H9 (cell line): ENCODE measurements at regions not wholly inside any gene's neighbourhood (a gene's known extent, or its start where the extent isn't known, plus 50 kb on each side); places are given as distances from the start of the nearest gene placed in this dataset.
"Not testable (repeated sequence)": the region's sequence is repeated elsewhere in the genome, so short reads cannot be mapped to it uniquely, and the experiment has no call there.

Experiments
- DNase-seq: peaks from one replicate; pipeline ENCODE4 v3.0.0-alpha.2; 2017
- H2AFZ ChIP-seq: one replicate; pipeline ENCODE4 v1.6.1; 2013; ENCODE audit warnings: mild to moderate bottlenecking, low read length, control low read depth, moderate library complexity
- H2AK5ac ChIP-seq: 2 replicates; pipeline ENCODE4 v1.6.1; 2013; ENCODE audit warnings: low read length, control low read depth, mixed read lengths; ENCODE audit not compliant: insufficient read length
- H2BK120ac ChIP-seq: one replicate; pipeline ENCODE4 v1.6.1; 2013; ENCODE audit warnings: low read depth, mild to moderate bottlenecking, low read length, control low read depth, inconsistent platforms; ENCODE audit not compliant: poor library complexity, severe bottlenecking
- H2BK12ac ChIP-seq: 2 replicates; pipeline ENCODE4 v1.6.1; 2013; ENCODE audit warnings: low read length, control low read depth, mixed read lengths, low read depth; ENCODE audit not compliant: insufficient read length
- H2BK15ac ChIP-seq: 2 replicates; pipeline ENCODE4 v1.6.1; 2013; ENCODE audit warnings: low read depth, low read length, control low read depth
- H2BK20ac ChIP-seq: one replicate; pipeline ENCODE4 v1.6.1; 2013; ENCODE audit warnings: low read depth, mild to moderate bottlenecking, low read length, control low read depth, inconsistent platforms; ENCODE audit not compliant: poor library complexity, severe bottlenecking
- H2BK5ac ChIP-seq: 2 replicates; pipeline ENCODE4 v1.6.1; 2013; ENCODE audit warnings: low read length, control low read depth, mixed read lengths; ENCODE audit not compliant: insufficient read length
- H3K14ac ChIP-seq: 2 replicates; pipeline ENCODE4 v1.6.1; 2013; ENCODE audit warnings: low read length, control low read depth; ENCODE audit not compliant: insufficient read depth
- H3K18ac ChIP-seq: 2 replicates; pipeline ENCODE4 v1.6.1; 2013; ENCODE audit warnings: low read depth, mild to moderate bottlenecking, mixed read lengths, low read length, control low read depth; ENCODE audit not compliant: insufficient read length
- H3K23ac ChIP-seq: 2 replicates; pipeline ENCODE4 v1.6.1; 2013; ENCODE audit warnings: low read length, control low read depth, mixed read lengths, low read depth; ENCODE audit not compliant: insufficient read length
- H3K23me2 ChIP-seq: 2 replicates; pipeline ENCODE4 v1.6.1; 2013; ENCODE audit warnings: low read depth, mild to moderate bottlenecking, mixed read lengths, low read length, control low read depth; ENCODE audit not compliant: insufficient read length, poor library complexity, severe bottlenecking
- H3K27ac ChIP-seq: 2 replicates; pipeline ENCODE4 v1.5.1; 2013; ENCODE audit warnings: low read length, control low read depth, mixed read lengths, low read depth; ENCODE audit not compliant: insufficient read length
- H3K27me3 ChIP-seq: 2 replicates; pipeline ENCODE4 v1.6.1; 2013; ENCODE audit warnings: low read length, control low read depth, inconsistent platforms; ENCODE audit not compliant: insufficient read depth
- H3K4ac ChIP-seq: 2 replicates; pipeline ENCODE4 v1.6.1; 2013; ENCODE audit warnings: low read depth, mild to moderate bottlenecking, control low read depth, inconsistent platforms, low read length, moderate library complexity
- H3K4me1 ChIP-seq: 2 replicates; pipeline ENCODE4 v1.6.1; 2013; ENCODE audit warnings: low read length, control low read depth, inconsistent platforms; ENCODE audit not compliant: insufficient read depth
- H3K4me2 ChIP-seq: 2 replicates; pipeline ENCODE4 v1.6.1; 2013; ENCODE audit warnings: low read length, control low read depth, mixed read lengths; ENCODE audit not compliant: insufficient read length, insufficient read depth
- H3K56ac ChIP-seq: 2 replicates; pipeline ENCODE4 v1.6.1; 2013; ENCODE audit warnings: low read depth, mild to moderate bottlenecking, mixed read lengths, low read length, control low read depth; ENCODE audit not compliant: insufficient read length
- H3K79me1 ChIP-seq: 2 replicates; pipeline ENCODE4 v1.6.1; 2013; ENCODE audit warnings: low read depth, mild to moderate bottlenecking, moderate library complexity, low read length, control low read depth, inconsistent platforms; ENCODE audit not compliant: insufficient read depth, poor library complexity, severe bottlenecking
- H3K79me2 ChIP-seq: 2 replicates; pipeline ENCODE4 v1.6.1; 2013; ENCODE audit warnings: low read length, control low read depth, inconsistent platforms; ENCODE audit not compliant: insufficient read depth
- H3K9ac ChIP-seq: 2 replicates; pipeline ENCODE4 v1.6.1; 2013; ENCODE audit warnings: low read length, control low read depth, mixed read lengths; ENCODE audit not compliant: insufficient read length; ENCODE audit errors: extremely low read depth
- H3K9me3 ChIP-seq: one replicate; pipeline ENCODE4 v1.6.1; 2013; ENCODE audit warnings: low read depth, low read length, inconsistent platforms; ENCODE audit not compliant: control insufficient read depth
- H3T11ph ChIP-seq: one replicate; pipeline ENCODE4 v1.6.1; 2013; ENCODE audit warnings: mild to moderate bottlenecking, low read length, control low read depth, inconsistent platforms
- H4K20me1 ChIP-seq: one replicate; pipeline ENCODE4 v1.6.1; 2013; ENCODE audit not compliant: control insufficient read depth, insufficient read length, insufficient read depth
- H4K5ac ChIP-seq: 2 replicates; pipeline ENCODE4 v1.6.1; 2013; ENCODE audit warnings: low read depth, mild to moderate bottlenecking, mixed read lengths, low read length, control low read depth; ENCODE audit not compliant: insufficient read length
- H4K8ac ChIP-seq: replicated peaks from 2 replicates; pipeline ENCODE4 v1.6.1; 2013; ENCODE audit warnings: low read length, control low read depth, mixed read lengths, low read depth; ENCODE audit not compliant: insufficient read length
- H4K91ac ChIP-seq: 2 replicates; pipeline ENCODE4 v1.6.1; 2013; ENCODE audit warnings: low read depth, mild to moderate bottlenecking, moderate library complexity, mixed read lengths, low read length, control low read depth; ENCODE audit not compliant: insufficient read length
- H3K27ac Mint-ChIP-seq, 3 experiments: 2 replicates in 2 of 3; 3 replicates in 1 of 3; pipeline ENCODE4 v1.8.0; 2020 to 2021; ENCODE audit warnings: mixed read lengths in 3 of 3, mild to moderate bottlenecking in 1 of 3, moderate library complexity in 1 of 3
- H3K27me3 Mint-ChIP-seq: 2 replicates; pipeline ENCODE4 v1.8.0; 2021; ENCODE audit warnings: low read depth, mild to moderate bottlenecking, moderate library complexity, mixed read lengths
- H3K36me3 Mint-ChIP-seq, 3 experiments: 2 replicates in 2 of 3; 3 replicates in 1 of 3; pipeline ENCODE4 v1.8.0; 2020 to 2021; ENCODE audit warnings: low read depth in 3 of 3, mixed read lengths in 3 of 3; ENCODE audit not compliant: insufficient read depth in 1 of 3
- H3K4me1 Mint-ChIP-seq, 2 experiments: 2 replicates each; pipeline ENCODE4 v1.8.0; 2020; ENCODE audit warnings: mixed read lengths in 2 of 2
- H3K4me3 Mint-ChIP-seq, 2 experiments: 2 replicates in 1 of 2; 3 replicates in 1 of 2; pipeline ENCODE4 v1.8.0; 2020 to 2021; ENCODE audit warnings: mild to moderate bottlenecking in 2 of 2, mixed read lengths in 2 of 2, moderate library complexity in 1 of 2
- H3K9me3 Mint-ChIP-seq, 2 experiments: 2 replicates in 1 of 2; 3 replicates in 1 of 2; pipeline ENCODE4 v1.8.0; 2020; ENCODE audit warnings: mild to moderate bottlenecking in 2 of 2, mixed read lengths in 2 of 2, moderate library complexity in 1 of 2
- CTCF ChIP-seq: fragments of 200-600 bp; sonication (generic); conservative IDR thresholded peaks from 3 replicates; pipeline ENCODE4 v1.8.0; 2021; ENCODE audit warnings: antibody characterized with exemption, mild to moderate bottlenecking
- WGBS: extraction: QIAGEN DNeasy Blood & Tissue Kit; methylation state at CpG from one replicate; pipeline ENCODE4 v1.1.7; 2013; ENCODE audit warnings: missing lambda C conversion rate, low lambda C conversion rate, mixed read lengths; ENCODE audit not compliant: insufficient read length; ENCODE audit errors: extremely low coverage; 5-methylcytosine and 5-hydroxymethylcytosine counted together

- Histone ChIP-seq H3K27ac (no peak overlapping the region), H4K8ac (no peak overlapping the region), H3K14ac (no peak overlapping the region), H2BK15ac (no peak overlapping the region), H3K79me1 (no peaks in the 10 kb centered on the region), H3K27me3 (peaks cover 4% of the 10 kb centered on the region; the same call in 1 of the 2 replicates), H3K18ac (no peak overlapping the region), H4K5ac (no peak overlapping the region), H2BK20ac (no peak overlapping the region), H4K91ac (no peak overlapping the region), H3T11ph (no peak overlapping the region), H2BK120ac (no peak overlapping the region), H3K4me2 (no peak overlapping the region), H3K4ac (no peak overlapping the region), H2BK12ac (no peak overlapping the region), H2AK5ac (no peak overlapping the region), H3K4me1 (peaks cover 2% of the 10 kb centered on the region; the same call in 1 of the 2 replicates), H2AFZ (no peak overlapping the region), H3K56ac (no peak overlapping the region), H3K23ac (no peak overlapping the region), H4K20me1 (no peaks in the 10 kb centered on the region), H3K9me3 (no peaks in the 10 kb centered on the region), H3K9ac (no peak overlapping the region), H3K23me2 (peaks cover under 1% of the 10 kb centered on the region), H3K79me2 (no peaks in the 10 kb centered on the region), H2BK5ac (no peak overlapping the region)
- DNase-seq, result no peak
- no CpG with 5 or more reads among the region's 1 CpG for WGBS
- H3K27me3 Mint-ChIP-seq, result peaks cover 27% of the 10 kb centered on the region
- peaks cover 9 to 14% of the 10 kb centered on the region in 2 experiments for H3K4me1 Mint-ChIP-seq
- no peak overlapping the region for H3K4me3 Mint-ChIP-seq
- TF ChIP-seq CTCF, result no peak
- peaks cover 0 to 11% (median 5%) of the 10 kb centered on the region in 3 experiments; a peak in 4 of 7 replicates for H3K36me3 Mint-ChIP-seq
- H3K27ac Mint-ChIP-seq, result no peak overlapping the region
- peaks cover 5 to 51% of the 10 kb centered on the region in 2 experiments for H3K9me3 Mint-ChIP-seq
Measured at GRCh38 chrX:9298221-9298620, 166.6 kb upstream of the TBL1X start.

GRCh38 chrX:9299681-9300080 lies 165.2 kb upstream of the TBL1X start:
- H2BK12ac ChIP-seq, H3K9me3 ChIP-seq, H3K4ac ChIP-seq, H4K8ac ChIP-seq, H3K56ac ChIP-seq, H2AK5ac ChIP-seq, H3K27ac ChIP-seq, H4K91ac ChIP-seq, H3K79me1 ChIP-seq, H2BK120ac ChIP-seq, H3K27me3 ChIP-seq, H4K20me1 ChIP-seq, H3K4me1 ChIP-seq, H3K14ac ChIP-seq, H3K4me3 Mint-ChIP-seq, H2BK5ac ChIP-seq, H4K5ac ChIP-seq, H3T11ph ChIP-seq, H3K23me2 ChIP-seq, H2BK15ac ChIP-seq, H3K18ac ChIP-seq, H2AFZ ChIP-seq, H3K79me2 ChIP-seq, H3K9ac ChIP-seq, H3K4me1 Mint-ChIP-seq, H3K23ac ChIP-seq, H3K27ac Mint-ChIP-seq, H2BK20ac ChIP-seq, H3K4me2 ChIP-seq, DNase-seq: not testable (repeated sequence)
- Mint-ChIP-seq H3K36me3 (peaks cover 0 to 17% (median 5%) of the 10 kb centered on the region in 3 experiments; a peak in 4 of 7 replicates), H3K27me3 (peaks cover 18% of the 10 kb centered on the region), H3K9me3 (peaks cover 10 to 54% of the 10 kb centered on the region in 2 experiments)
- no CpG with 5 or more reads among the region's 3 CpGs for WGBS
